ENCODE measurements at regions not wholly inside any gene's neighbourhood (a gene's known extent, or its start where the extent isn't known, plus 50 kb on each side); places are given as distances from the start of the nearest gene placed in this dataset.

DNA sequence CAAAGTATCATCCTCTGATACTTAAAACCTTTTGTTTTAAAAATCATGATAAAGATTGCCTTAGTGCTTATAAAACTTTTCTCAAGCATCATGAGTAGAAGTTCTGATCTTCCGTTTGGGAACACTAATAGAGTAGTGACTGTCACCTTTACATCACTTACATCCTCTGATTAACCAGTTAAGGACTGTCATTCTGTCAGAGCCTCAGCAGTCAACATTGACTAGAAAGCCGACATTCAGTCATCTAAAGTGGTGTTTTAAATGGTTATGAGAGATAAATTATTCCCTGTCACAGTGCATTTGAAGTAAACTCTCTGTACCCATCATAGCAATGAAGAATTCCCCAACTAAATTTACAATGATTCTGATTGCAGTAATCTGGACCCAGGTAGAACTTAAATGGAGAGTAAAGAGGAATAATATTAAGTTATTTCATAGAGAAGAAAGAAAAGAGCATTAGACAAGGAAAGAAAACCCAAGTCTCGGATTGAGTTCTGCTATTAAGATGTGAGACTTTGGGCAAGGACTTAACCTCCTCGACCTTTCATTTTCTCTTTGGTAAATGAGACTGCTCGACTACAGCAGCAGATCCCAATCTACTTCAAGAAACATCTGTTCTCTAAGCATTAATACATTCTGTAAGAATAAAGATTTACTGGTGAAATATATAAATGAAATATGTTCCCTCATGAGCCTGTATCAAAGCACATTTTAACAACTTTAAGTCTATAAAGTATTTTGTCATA lies 563.9 kb upstream of the LMO3 start:
- no peak for DNase-seq
- no peaks in the 10 kb centered on the region for H3K27me3 ChIP-seq
- intact Hi-C loops (cut with DNase I; ENCODE audit: low total_unique reads) (no loop called here), in situ Hi-C loops (cut with MboI; ENCODE audit: low pct_ligation_motif_present in 1 of 4, low pct_unique_long_range_greater_than_20kb in 1 of 4, low sequenced_read_pairs in 3 of 4) (no loop called here)
- TF ChIP-seq CTCF (IDR thresholded peaks at IDR 0.05) (no peak), POLR2AphosphoS5 (IDR thresholded peaks at IDR 0.05) (no peak), EP300 (IDR thresholded peaks at IDR 0.05; ENCODE audit: low read depth) (no peak), POLR2A (IDR thresholded peaks at IDR 0.05) (no peak)
- no peaks in the 10 kb centered on the region for H3K36me3 ChIP-seq
- no peak overlapping the region for H3K4me3 ChIP-seq
- no peak overlapping the region for H3K27ac ChIP-seq
- WGBS, 2 donors (ENCODE audit: low coverage in 1 of 2): 42 to 50% methylated on average over 5 of the region's 5 CpGs
- H3K9me3 ChIP-seq: peaks cover 0 to 3% of the 10 kb centered on the region in 2 donors
- H3K4me1 ChIP-seq: no peaks in the 10 kb centered on the region

GRCh38 chr12:17159506-17160300 lies 553.7 kb upstream of the LMO3 start:
- intact Hi-C loops (cut with DNase I; ENCODE audit: low total_unique reads): no loop called here
- 69 to 76% methylated on average over 10 to 12 of the region's 12 CpGs for WGBS, 2 donors (ENCODE audit: low coverage in 1 of 2)
- Histone ChIP-seq H3K27ac (no peak overlapping the region), H3K27me3 (no peaks in the 10 kb centered on the region), H3K4me1 (no peaks in the 10 kb centered on the region), H3K9me3 (no peaks in the 10 kb centered on the region), H3K4me3 (no peak overlapping the region), H3K36me3 (no peaks in the 10 kb centered on the region)
- no peak for DNase-seq
- in situ Hi-C loops (cut with MboI; ENCODE audit: low pct_ligation_motif_present in 1 of 4, low pct_unique_long_range_greater_than_20kb in 1 of 4, low sequenced_read_pairs in 3 of 4): no loop called here
- no peak for TF ChIP-seq EP300 (IDR thresholded peaks at IDR 0.05; ENCODE audit: low read depth)
- no peak for TF ChIP-seq POLR2AphosphoS5 (IDR thresholded peaks at IDR 0.05)
- no peak for TF ChIP-seq POLR2A (IDR thresholded peaks at IDR 0.05)
- TF ChIP-seq CTCF (IDR thresholded peaks at IDR 0.05): no peak

GRCh38 chr12:17158201-17158600 lies 552.2 kb upstream of the LMO3 start:
- intact Hi-C loops (cut with DNase I; ENCODE audit: low total_unique reads) (no loop called here), in situ Hi-C loops (cut with MboI; ENCODE audit: low pct_ligation_motif_present in 1 of 4, low pct_unique_long_range_greater_than_20kb in 1 of 4, low sequenced_read_pairs in 3 of 4) (no loop called here)
- no peak overlapping the region for H3K4me3 ChIP-seq
- no peaks in the 10 kb centered on the region for H3K4me1 ChIP-seq
- H3K27me3 ChIP-seq: no peaks in the 10 kb centered on the region
- TF ChIP-seq POLR2A (IDR thresholded peaks at IDR 0.05) (no peak), CTCF (IDR thresholded peaks at IDR 0.05) (no peak), EP300 (IDR thresholded peaks at IDR 0.05; ENCODE audit: low read depth) (no peak)
- 73 to 75% methylated on average over 1 of the region's 1 CpG for WGBS, 2 donors (ENCODE audit: low coverage in 1 of 2)
- H3K27ac ChIP-seq: no peak overlapping the region
- no peaks in the 10 kb centered on the region for H3K9me3 ChIP-seq
- DNase-seq: no peak
- H3K36me3 ChIP-seq: no peaks in the 10 kb centered on the region

DNA sequence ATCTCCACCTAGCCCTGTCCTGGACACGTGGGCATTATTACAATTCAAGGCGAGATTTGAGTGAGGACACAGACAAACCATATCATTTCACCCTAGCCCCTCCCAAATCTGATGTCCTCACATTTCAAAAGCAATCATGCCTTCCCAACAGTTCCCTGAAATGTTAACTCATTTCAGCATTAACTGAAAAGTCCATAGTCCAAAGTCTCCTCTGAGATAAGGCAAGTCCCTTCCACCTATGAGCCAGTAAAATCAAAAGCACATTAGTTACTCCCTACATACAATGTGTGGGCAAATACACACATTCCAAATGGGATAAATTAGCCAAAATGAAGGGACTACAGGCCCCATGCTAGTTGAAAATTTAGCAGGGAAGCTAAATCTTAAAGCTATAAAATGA lies 546.0 kb upstream of the LMO3 start:
- H3K27ac ChIP-seq: no peak overlapping the region
- no peaks in the 10 kb centered on the region for H3K4me1 ChIP-seq
- TF ChIP-seq POLR2AphosphoS5 (IDR thresholded peaks at IDR 0.05) (no peak), CTCF (IDR thresholded peaks at IDR 0.05) (no peak), EP300 (IDR thresholded peaks at IDR 0.05; ENCODE audit: low read depth) (no peak), POLR2A (IDR thresholded peaks at IDR 0.05) (no peak)
- DNase-seq: no peak
- no peak overlapping the region for H3K4me3 ChIP-seq
- in situ Hi-C loops (cut with MboI; ENCODE audit: low pct_ligation_motif_present in 1 of 4, low pct_unique_long_range_greater_than_20kb in 1 of 4, low sequenced_read_pairs in 3 of 4) (no loop called here), intact Hi-C loops (cut with DNase I; ENCODE audit: low total_unique reads) (no loop called here)
- no peaks in the 10 kb centered on the region for H3K27me3 ChIP-seq
- H3K36me3 ChIP-seq: no peaks in the 10 kb centered on the region
- 55 to 59% methylated on average over 2 of the region's 2 CpGs for WGBS, 2 donors (ENCODE audit: low coverage in 1 of 2)
- no peaks in the 10 kb centered on the region for H3K9me3 ChIP-seq

Measured in transverse colon (tissue), 4 donors.